HG03159 (cell line): ENCODE measurements at regions not wholly inside any gene's neighbourhood (a gene's known extent, or its start where the extent isn't known, plus 50 kb on each side); places are given as distances from the start of the nearest gene placed in this dataset.

Source experiments
- ATAC-seq: cut with Tn5 transposase; IDR thresholded peaks from one replicate; pipeline ENCODE4 v1.9.1; 2021; ENCODE audit warnings: mild to moderate bottlenecking, moderate library complexity; ENCODE audit not compliant: unreplicated experiment

DNA sequence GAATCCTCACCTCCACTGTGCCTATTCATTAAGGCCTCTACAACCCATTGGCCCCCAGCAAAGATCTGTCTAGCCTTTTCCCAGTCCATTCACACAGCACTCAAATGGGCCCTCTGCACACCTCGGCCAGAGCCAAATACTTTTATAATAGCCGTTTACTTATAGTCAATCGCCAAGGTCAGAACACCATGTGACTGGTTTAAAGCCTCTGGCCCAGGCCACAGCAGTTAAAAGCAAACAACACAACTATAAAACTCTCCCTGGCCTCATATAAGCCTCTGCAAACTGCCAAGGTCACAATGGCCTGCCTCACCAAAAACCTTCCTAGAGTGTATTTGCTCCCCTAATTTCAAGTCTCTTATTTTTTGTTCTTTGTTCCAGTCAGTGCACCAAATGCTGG is 562.6 kb downstream of the CAAP1 start:
- no peak for ATAC-seq

DNA sequence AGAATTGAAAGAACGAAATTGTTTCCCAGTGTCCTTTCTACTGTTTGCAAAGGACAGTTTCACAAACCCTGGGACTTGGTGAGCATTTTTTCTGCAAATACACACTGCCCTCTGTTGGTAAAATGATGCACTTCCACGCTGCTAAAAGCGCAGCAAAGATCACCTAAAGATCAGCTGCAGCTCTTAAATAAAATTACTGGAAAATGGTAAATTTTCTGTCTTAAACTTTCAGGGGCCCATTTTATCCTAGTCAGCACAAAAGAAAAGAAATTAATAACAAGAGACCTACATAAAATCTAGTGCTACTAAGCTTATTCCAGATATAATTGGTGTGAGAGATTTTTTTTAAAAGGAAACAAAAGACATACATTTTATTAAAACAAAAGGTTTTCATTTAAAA is 566.0 kb downstream of the CAAP1 start:
- peak; percentile 75 for ATAC-seq

GRCh38 chr9:26325444-26325829 is 567.2 kb downstream of the CAAP1 start:
- ATAC-seq: no peak

DNA sequence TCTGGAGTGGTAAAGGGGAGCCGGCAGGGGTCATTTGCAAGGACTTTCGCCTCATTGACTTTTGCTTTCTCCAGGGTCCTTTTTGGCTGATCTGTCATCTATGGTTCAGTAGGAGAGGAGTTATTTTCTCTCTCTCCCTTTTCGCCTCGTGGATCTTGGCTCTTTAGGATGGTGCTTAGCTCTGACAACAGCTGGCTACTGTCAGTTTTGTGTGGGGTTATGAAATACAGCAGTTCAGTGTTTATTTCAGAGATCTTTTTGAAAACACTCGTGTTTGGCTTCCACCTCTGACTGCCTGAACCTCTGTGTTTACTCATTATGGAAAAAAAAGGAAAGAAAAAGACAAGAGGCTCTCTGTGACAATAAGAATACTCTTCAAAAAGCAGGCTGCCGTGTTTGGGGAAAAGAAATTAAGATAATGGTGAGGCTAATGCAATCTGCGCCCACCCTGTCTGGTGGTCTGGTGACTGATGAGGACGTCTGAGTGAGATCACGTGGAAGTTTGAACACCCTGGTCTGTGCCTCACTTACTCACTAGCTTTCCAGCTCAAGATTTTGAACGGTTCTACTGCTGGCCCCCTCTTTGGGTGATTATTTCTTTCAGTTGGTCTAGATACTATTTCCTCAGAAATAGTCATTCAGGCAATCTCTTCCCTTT is 567.7 kb downstream of the CAAP1 start:
- no peak for ATAC-seq

DNA sequence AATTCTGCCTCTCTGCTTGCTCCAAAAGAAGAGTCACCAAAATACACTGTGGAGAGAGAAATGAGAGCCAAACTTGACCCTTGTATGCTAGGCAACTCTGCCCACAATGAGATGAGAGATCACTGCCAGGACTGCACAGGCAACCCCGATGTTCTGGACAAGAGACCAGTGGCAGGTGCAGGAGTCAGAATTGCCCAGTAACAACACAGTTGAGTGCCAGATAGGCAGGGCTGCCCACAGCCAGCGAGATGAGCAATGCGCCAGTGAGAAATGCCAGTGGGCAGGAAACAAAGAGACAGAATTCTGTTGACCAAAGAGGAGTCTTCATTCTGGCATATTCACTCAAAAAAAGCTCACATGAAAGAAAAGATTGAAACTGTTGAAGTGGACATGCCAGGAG is 570.7 kb downstream of the CAAP1 start:
- ATAC-seq: no peak

- ATAC-seq: no peak
Observed at GRCh38 chr9:26319859-26320258, 572.7 kb downstream of the CAAP1 start.

GRCh38 chr9:26313108-26313507 is 579.5 kb downstream of the CAAP1 start:
- ATAC-seq: no peak

DNA sequence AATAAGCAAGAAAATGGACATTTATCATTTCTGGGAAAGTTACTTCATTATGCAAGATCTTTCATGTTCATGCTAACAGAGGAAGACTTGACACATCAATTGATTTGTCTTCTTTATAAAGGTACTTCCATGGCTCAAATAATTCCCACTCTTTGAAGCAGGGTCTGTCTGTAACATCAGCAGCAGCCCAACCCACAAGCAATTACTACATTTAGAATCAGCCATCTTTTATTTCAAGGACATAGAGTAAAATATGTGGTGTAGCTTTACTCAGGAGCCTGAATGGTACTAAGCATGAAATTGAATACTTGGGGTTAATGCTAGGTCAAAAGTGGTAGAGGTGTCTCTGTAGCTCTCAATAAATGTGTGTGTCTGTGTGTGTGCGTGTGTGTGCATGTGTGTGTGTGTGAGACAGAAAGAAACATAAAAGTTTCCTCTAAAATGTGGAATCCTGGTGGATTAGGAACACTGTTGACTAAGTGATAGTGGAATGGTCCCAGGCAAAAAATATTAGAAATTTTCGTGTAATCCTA is 581.1 kb downstream of the CAAP1 start:
- ATAC-seq: no peak

GRCh38 chr9:26310294-26310693 is 582.3 kb downstream of the CAAP1 start:
- no peak for ATAC-seq

DNA sequence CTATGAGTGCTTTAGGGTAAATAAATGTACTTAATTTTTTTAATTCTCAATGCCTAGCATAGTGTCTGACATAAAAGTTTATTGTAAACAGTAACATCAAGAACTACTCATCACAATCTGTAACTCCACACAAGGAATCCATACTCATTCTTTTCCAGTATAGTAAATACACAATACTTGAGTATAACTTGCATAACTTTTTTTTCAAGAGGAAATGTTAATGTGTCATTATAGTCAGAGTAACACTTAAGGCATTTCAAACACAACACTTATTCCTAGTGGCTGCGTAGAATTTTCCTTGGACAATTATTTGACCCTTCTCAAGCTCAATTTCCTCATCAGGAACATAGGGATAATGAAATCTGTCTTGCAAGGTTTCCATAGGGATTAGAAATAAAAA is 584.3 kb downstream of the CAAP1 start:
- no peak for ATAC-seq

DNA sequence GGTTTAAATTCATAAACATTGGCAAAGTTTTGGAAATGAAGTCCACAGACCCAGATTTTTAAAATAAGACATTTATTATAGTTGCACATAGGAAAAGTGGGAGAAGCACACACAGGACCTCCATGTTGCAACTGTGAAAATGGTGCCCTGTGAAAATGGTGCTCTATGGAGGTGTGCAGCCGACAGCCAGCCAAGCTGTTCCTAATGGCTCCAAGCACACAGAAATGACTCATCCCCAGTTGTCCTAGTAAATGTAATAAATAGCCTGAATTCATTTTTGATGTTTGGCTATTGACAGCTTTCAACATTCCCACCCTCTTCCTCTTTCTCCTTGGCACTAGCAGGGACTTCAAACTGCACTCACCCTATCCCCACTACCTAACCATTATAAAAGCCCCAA is 590.9 kb downstream of the CAAP1 start:
- no peak for ATAC-seq

- ATAC-seq: no peak
Observed at GRCh38 chr9:26301046-26301445, 591.6 kb downstream of the CAAP1 start.

DNA sequence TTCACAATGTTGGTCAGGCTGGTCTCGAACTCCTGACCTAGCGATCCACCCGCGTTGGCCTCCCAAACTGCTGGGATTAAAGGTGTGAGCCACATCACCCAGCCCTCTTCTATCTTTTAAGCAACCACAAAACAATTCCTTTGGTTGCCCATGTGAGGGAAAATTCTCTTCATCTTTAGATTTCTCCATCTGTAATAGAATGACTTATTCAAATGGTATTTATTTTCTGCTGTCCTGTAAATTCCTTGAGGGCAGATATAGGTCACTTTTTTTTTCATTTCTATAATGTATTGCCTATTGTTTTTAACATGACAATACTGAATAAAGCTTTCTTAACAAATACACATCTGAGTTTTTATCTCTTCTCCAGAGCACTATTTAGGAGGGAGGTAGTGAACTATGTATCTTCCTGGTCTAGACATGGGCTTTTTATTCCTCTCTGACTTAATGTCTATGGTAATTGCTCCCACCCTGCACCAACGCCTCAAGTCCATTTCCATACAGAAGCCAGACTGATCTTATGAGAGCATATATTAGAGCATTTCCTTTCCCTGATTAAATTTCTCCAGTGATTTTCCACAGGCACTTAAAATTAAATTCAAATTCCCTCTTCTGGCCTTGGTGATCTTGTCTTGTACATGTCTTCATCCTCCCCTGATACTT is 595.6 kb downstream of the CAAP1 start:
- ATAC-seq: no peak

- no peak for ATAC-seq
Observed at GRCh38 chr9:26292943-26293342, 599.7 kb downstream of the CAAP1 start.

DNA sequence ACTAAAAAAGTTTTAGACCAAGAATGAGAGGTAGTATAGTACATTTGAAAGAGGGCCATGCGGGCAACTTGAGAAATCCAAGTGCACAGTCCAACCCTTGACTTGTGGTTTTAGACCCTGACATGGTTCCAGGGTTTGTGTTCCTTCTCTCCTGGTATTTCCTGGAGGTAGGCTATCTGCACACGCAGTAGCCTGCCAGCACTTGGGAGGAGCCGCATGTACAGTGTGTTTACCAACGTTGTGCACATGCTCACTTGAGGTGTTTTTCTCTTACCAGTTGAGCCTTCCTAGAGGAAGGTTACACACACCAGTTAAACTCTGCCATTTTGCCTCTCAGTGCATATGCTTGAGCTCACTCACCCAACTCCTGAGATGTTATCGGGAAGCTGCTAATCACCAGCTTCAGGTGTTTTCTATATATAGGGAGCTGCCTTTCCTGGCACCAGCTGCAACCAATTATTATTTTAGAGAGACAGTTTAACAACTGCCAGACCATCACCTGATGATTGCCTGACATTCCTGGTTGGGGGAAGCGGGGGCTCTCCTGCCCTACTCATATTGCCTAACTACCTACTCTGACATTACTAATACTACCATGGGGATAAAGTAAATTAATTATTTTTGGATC is 593.4 kb upstream of the TUSC1 start:
- ATAC-seq: no peak

GRCh38 chr9:26266146-26266793 is 588.0 kb upstream of the TUSC1 start:
- ATAC-seq: no peak

- no peak for ATAC-seq
Observed at GRCh38 chr9:26264709-26265601, 586.7 kb upstream of the TUSC1 start.

GRCh38 chr9:26263478-26263877 is 585.2 kb upstream of the TUSC1 start:
- no peak for ATAC-seq

DNA sequence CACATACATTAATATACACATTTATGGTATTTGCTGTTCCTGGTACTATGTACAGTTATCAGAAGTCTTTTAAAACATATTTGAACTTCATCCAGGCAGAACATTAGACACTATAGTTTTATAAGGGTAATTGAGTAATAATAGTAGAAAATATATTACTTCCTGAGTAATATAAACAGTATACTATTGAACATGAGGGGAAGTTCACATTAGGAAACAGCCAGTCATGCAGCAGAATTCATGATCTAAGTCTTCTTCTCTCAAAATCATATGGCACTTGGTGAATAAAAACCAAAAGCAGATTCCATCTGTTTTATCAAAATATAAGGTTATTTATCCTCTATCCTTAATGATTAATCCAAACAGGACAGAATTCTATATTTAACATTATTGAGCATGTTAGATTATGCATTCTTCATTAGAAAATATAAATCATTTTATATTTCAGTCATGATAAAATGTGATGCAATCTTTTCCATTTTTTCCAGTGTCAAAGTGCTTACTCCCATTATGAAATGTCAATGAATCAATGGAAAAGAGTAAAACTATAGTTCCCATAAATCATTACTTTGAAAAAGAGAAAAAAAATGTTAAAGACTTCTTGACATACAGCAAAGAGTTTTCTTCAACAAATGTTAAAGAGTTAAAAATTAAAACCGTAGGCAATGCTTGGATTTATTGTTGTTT is 584.3 kb upstream of the TUSC1 start:
- ATAC-seq: no peak
